Posterior cingulate gyrus (tissue), 11 donors: ENCODE measurements at regions not wholly inside any gene's neighbourhood (a gene's known extent, or its start where the extent isn't known, plus 50 kb on each side); places are given as distances from the start of the nearest gene placed in this dataset.

Experiments
- DNase-seq, 10 donors: peaks; one replicate each; pipeline versions ENCODE4 v3.0.0 to v3.0.0-alpha.2; 2020 to 2021; ENCODE audit warnings: mixed read lengths in 3 of 10
- intact Hi-C: fragments of 100-400 bp; cut with DNase I; formaldehyde crosslinking; loops from one replicate; pipeline ENCODE4 v1.15.1; 2023

DNA sequence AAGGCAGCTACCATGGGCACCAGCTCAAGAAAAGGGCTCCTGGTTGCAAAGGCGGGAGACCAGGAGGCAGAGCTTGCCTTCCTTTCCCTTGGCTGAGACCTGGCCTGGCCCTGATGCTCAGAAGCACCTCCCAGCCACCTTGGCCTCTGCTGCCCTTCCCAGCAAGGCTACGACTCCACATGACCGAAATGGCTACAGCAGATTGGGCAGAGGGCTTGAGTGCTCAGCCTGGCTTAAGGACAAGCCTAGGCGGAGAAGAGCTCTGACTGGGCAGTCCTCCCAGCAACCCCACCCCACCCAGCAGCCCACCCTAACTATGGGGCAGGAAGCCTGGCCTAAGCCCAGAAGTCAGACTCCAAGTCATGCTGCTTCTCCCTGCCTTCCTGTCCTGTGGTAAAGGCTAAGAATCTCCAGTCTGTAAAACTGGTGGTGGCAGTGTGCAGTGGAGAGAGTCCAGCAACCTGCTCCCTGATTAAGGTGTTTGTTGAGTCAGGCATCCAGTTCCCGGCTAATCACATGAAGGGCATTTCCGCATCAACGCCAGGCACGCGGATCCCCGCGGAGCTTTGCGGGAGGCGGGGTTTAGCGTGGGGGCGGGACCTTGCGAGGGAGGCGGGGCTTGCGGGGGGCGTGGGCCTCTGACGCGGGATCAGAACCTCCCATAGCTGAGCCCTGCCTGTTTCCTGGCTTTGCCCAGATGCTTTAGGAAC lies 256.0 kb downstream of the BCL11A start:
- intact Hi-C loops: loop anchor here (10.0 kb wide), 1 partner anchor 257 kb away; the partner anchor contains the start of gene BCL11A

GRCh38 chr2:60296219-60296955 lies 257.1 kb downstream of the BCL11A start:
- intact Hi-C loops: loop anchor here (10.0 kb wide), 1 partner anchor 258 kb away; the partner anchor contains the start of gene BCL11A

More for the DNA sequence above, 256.0 kb downstream of the BCL11A start:
- DNase-seq: peak in 3 of 10 donors; percentile 13 to 90 (median 51)

GRCh38 chr2:60295636-60295962 lies 257.9 kb downstream of the BCL11A start:
- DNase-seq: peak in 4 of 10 donors; percentile 36 to 88 (median 52)
- intact Hi-C loops: loop anchor here (10.0 kb wide), 1 partner anchor 259 kb away; the partner anchor contains the start of gene BCL11A

More at GRCh38 chr2:60296219-60296955, 257.1 kb downstream of the BCL11A start:
- no peak for DNase-seq

GRCh38 chr2:60294901-60295635 lies 258.4 kb downstream of the BCL11A start:
- DNase-seq: peak in 5 of 10 donors; percentile 14 to 90 (median 37)
- intact Hi-C loops: loop anchor here (10.0 kb wide), 1 partner anchor 260 kb away; the partner anchor contains the start of gene BCL11A

DNA sequence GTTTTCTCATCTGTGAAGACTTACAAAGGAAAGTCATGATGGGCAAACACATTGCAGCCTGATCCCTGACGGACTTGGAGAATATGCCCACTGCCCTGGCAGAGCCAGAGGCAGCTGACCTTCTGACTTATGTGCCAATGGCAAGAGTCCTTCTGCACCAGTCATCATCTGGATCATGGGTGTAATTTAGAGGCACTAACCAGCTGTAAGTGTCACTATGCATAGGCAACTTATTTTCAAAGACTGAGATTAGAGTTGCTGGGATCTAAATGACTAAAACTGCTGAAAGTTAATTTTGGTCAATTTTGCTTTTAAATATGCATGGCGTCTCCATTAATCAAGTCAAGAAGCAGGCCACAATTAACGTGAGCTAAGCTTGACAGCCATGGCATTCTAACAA lies 261.2 kb downstream of the BCL11A start:
- intact Hi-C loops: loop anchor here (10.0 kb wide), 1 partner anchor 263 kb away; the partner anchor contains the start of gene BCL11A
- no peak for DNase-seq

DNA sequence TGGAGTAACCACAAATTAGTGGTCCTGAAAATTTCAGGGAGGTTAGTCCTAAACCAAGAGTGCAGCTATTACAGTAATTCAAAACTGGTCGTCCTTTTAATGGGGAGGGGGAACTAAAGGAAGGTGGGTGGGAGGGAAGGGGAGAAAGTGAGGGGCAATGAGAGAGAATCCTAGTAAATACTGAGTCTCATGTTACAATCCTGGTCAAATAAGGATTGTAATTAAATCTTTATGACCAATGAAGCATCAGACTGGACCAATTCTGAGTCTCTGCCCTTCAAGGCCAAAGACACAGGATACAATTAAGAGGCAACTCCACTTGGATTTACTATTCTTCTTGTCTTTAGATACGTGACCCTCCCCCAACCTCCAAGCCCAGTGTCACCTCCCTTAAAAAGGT lies 262.9 kb downstream of the BCL11A start:
- no peak for DNase-seq
- intact Hi-C loops: loop anchor here (10.0 kb wide), 1 partner anchor 264 kb away; the partner anchor contains the start of gene BCL11A

- DNase-seq: peak in 1 of 10 donors; percentile 63
- intact Hi-C loops: no loop called here
Observed at GRCh38 chr2:60285626-60286316, 267.7 kb downstream of the BCL11A start.

DNA sequence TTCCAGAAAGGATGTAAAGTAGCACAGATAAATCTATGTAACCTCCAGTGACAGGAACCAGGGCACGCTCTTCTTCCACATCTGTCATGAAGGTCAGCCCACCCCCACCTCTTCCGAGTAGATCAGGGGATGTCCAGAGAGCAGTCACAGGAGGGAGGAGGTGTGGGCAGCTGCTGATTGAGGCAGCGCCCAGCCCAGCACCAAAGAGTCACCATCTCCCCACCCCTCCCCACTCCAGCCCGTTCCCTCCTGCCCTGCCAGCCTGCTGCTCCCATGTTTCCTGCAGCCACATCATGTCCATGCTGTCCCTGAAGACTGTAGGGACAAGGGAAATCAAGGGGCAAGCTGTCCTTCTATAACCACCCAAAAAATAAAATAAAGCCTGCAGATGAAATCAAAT lies 269.8 kb downstream of the BCL11A start:
- no peak for DNase-seq
- intact Hi-C loops: no loop called here

DNA sequence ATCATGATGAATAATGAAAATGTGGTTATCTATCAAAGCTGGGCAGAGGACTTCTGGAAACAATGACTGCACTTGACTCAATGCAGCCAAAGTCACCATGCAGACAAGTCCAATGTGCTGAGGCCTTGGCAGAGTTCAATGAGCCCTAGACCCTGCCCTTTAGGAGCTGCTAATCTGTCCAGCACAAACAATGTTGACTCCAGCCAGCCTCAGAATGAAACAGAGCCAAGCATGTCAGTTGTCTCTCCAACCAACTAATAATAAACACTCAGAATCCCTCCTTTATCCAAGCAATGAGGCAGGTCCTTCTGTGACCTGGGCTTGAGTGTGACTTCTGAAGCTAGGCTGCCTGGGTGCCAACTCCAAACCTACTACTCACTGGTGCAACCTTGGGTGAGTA lies 270.6 kb downstream of the BCL11A start:
- no peak for DNase-seq
- intact Hi-C loops: no loop called here

DNA sequence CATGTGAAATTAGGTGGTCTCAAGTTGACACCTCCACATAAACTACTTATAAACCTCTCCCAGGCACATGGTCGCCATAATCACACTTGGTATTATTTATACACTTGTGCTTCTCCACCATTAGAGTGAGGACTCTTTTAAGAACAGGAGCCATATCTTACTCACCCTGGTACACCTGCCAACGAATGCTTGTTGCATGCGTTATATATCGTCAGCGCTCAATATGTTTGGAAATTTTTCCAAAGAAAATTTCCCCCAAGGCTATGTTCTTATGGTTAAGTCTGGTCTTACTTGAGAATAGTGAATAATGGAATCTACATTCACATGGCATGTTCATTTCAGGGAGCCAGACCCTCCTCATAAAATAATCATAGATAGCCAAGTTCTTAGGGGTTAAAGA lies 271.7 kb downstream of the BCL11A start:
- intact Hi-C loops: no loop called here
- no peak for DNase-seq

DNA sequence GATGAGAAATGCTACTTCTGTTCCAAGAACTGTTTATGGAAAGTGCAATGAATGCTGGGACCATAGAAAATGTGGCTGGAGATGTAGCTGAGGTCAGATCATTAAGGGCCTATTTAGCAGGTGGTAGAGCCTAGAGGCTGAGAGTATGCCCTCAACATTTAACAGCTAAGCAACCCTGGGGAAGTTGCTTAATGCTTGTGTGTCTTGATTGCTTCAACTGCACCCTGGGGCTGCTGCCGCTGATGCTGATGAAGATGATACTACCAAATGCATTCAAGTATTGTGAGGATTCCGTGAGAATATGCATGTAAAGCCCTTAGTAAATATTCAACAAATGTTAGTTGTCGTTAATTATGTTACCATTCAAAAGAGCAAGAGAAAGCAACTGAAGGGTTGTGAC lies 273.2 kb downstream of the BCL11A start:
- intact Hi-C loops: no loop called here
- DNase-seq: no peak

DNA sequence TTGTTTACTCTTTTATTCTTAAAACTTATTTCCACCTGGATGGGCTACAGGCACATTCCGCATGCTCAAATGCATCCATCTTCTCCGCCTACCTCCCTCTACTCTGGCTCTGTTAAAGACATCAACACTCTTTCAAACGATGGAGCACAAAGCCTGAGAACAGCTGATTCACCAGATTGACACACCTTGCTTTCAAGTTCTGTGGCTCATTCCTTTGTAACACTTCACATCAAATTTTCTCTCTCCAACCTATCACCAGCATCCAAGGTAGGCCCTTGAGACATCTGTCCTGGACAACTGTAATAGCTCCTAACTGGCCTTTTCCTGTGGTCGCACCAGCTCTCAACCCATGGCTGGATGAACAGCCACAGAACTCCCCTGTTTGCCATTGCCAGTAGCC lies 274.5 kb downstream of the BCL11A start:
- intact Hi-C loops: loop anchor here (2.0 kb wide), 1 partner anchor 32 kb away; no protein-coding TSS in a partner anchor
- no peak for DNase-seq

GRCh38 chr2:60275958-60276357 lies 277.5 kb downstream of the BCL11A start:
- no peak for DNase-seq
- intact Hi-C loops: no loop called here

GRCh38 chr2:60273836-60274235 lies 279.6 kb downstream of the BCL11A start:
- intact Hi-C loops: no loop called here
- DNase-seq: no peak

DNA sequence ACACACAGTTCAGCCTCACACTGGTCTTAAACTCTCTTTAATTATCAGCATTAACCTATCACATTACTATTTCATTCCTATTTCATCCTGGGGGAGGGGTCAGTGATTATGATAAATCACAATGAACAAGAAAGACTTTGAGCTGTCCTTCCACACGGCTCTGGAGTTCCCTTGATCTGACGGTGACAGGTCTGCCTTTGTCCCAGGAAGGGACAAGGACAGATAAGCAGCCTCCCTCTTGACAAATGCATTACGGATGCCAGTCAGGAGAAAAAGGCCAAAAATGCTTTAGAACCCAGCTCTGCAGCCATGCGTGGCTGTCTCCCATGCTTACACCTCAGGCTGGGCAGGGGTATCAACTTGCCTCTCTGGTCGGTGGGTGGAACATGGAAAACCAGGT lies 281.7 kb downstream of the BCL11A start:
- intact Hi-C loops: no loop called here
- DNase-seq: no peak

DNA sequence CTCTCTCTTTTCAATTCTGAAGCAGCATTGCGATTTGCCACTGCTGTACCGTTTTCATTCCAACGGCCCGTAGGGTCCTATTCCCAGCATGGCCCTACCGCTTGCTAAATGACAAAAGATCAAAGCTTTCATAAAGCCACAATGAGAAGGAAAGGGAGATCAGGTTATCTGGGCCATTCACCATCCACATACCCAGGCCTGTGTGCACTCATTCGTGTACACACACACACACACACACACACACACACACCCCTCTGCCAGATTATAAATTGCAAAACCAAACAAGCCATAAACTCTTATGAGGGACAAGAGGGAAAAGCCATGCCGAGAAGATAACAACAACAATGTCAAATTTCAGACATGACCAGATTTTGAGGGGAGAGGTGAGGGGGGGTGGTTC lies 282.3 kb downstream of the BCL11A start:
- intact Hi-C loops: no loop called here
- DNase-seq: no peak

GRCh38 chr2:60268661-60269060 lies 284.8 kb downstream of the BCL11A start:
- intact Hi-C loops: no loop called here
- no peak for DNase-seq

- intact Hi-C loops: no loop called here
- no peak for DNase-seq
Observed at GRCh38 chr2:60268032-60268431, 285.4 kb downstream of the BCL11A start.

DNA sequence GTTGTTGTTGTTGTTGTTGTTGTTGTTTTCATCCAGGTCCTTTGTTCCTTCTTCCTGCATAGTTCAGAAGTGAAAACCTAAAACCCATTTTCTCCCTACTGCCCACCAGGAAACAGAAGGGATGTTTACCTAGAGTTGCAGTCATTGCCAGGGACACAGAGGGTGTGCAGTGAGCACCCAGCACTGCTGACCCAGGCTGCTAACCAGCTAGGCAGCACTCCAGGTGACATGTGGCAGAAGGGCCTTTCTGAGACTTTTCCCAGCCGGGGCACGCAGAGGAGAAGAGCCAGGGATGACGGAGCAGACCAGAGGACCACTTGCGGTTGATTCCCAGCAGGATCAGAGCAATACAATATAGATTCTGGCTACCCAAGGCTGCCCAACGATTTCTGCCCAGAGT lies 286.3 kb downstream of the BCL11A start:
- intact Hi-C loops: no loop called here
- no peak for DNase-seq

GRCh38 chr2:60262178-60262577 lies 291.3 kb downstream of the BCL11A start:
- intact Hi-C loops: no loop called here
- peak in 1 of 10 donors; percentile 61 for DNase-seq
